ENCODE measurements at regions not wholly inside any gene's neighbourhood (a gene's known extent, or its start where the extent isn't known, plus 50 kb on each side); places are given as distances from the start of the nearest gene placed in this dataset.
"Not testable (repeated sequence)": the region's sequence is repeated elsewhere in the genome, so short reads cannot be mapped to it uniquely, and the experiment has no call there.

- H4K8ac ChIP-seq (ENCODE audit: low read depth, low read length): no peak overlapping the region
- no peak overlapping the region for H3K27ac ChIP-seq (replicated peaks; ENCODE audit: low read length)
- H3K18ac ChIP-seq (ENCODE audit: low read length): no peak overlapping the region
- H4K91ac ChIP-seq (ENCODE audit: low read depth, low read length, poor library complexity): no peak overlapping the region
- H3K27me3 ChIP-seq (ENCODE audit: control insufficient read depth in 3 of 3, insufficient read depth in 3 of 3, low read depth in 1 of 3, low read length in 3 of 3): no peaks in the 10 kb centered on the region
- peaks cover 4 to 7% of the 10 kb centered on the region in 2 donors for H3K9me3 ChIP-seq (replicated peaks in 1 of 2; ENCODE audit: control insufficient read depth in 2 of 2, insufficient read depth in 1 of 2, low read depth in 1 of 2, low read length in 2 of 2)
- H3K23ac ChIP-seq (ENCODE audit: low read depth, low read length, poor library complexity): no peak overlapping the region
- H3K4me2 ChIP-seq (ENCODE audit: insufficient read depth, low read length, poor library complexity, severe bottlenecking): no peak overlapping the region
- DNase-seq (ENCODE audit: low spot score): no peak
- H2BK12ac ChIP-seq (ENCODE audit: low read length): no peak overlapping the region
- H3K4ac ChIP-seq (ENCODE audit: low read length): no peak overlapping the region
- no peak overlapping the region for H2BK120ac ChIP-seq (ENCODE audit: low read depth, low read length)
- H3K36me3 ChIP-seq (replicated peaks in 1 of 2; ENCODE audit: control insufficient read depth in 2 of 2, insufficient read depth in 2 of 2, low read length in 2 of 2): no peaks in the 10 kb centered on the region
- H2AFZ ChIP-seq (ENCODE audit: low read length): no peak overlapping the region
- no peak overlapping the region for H3K9ac ChIP-seq (ENCODE audit: low read depth, low read length, poor library complexity)
- WGBS, 2 donors (ENCODE audit: extremely low coverage in 2 of 2, insufficient read length in 2 of 2, insufficient replicate concordance in 1 of 2): no CpG with 5 or more reads among the region's 7 CpGs
- no peaks in the 10 kb centered on the region for H3K4me1 ChIP-seq (ENCODE audit: control insufficient read depth in 2 of 2, insufficient read depth in 1 of 2, low read depth in 1 of 2, low read length in 2 of 2)
- no peak overlapping the region for H3K4me3 ChIP-seq (ENCODE audit: low read length in 2 of 2)
- H3K14ac ChIP-seq (ENCODE audit: low read length): no peak overlapping the region
- no peak overlapping the region for H2BK5ac ChIP-seq (ENCODE audit: low read length)
- no peaks in the 10 kb centered on the region for H3K79me1 ChIP-seq (ENCODE audit: low read depth, low read length)
- H2BK15ac ChIP-seq (ENCODE audit: low read length): no peak overlapping the region
- no peak overlapping the region for H2AK5ac ChIP-seq (ENCODE audit: low read depth, low read length)
Observed at GRCh38 chrX:1060562-1060960, 151.9 kb downstream of the CRLF2 start.

DNA sequence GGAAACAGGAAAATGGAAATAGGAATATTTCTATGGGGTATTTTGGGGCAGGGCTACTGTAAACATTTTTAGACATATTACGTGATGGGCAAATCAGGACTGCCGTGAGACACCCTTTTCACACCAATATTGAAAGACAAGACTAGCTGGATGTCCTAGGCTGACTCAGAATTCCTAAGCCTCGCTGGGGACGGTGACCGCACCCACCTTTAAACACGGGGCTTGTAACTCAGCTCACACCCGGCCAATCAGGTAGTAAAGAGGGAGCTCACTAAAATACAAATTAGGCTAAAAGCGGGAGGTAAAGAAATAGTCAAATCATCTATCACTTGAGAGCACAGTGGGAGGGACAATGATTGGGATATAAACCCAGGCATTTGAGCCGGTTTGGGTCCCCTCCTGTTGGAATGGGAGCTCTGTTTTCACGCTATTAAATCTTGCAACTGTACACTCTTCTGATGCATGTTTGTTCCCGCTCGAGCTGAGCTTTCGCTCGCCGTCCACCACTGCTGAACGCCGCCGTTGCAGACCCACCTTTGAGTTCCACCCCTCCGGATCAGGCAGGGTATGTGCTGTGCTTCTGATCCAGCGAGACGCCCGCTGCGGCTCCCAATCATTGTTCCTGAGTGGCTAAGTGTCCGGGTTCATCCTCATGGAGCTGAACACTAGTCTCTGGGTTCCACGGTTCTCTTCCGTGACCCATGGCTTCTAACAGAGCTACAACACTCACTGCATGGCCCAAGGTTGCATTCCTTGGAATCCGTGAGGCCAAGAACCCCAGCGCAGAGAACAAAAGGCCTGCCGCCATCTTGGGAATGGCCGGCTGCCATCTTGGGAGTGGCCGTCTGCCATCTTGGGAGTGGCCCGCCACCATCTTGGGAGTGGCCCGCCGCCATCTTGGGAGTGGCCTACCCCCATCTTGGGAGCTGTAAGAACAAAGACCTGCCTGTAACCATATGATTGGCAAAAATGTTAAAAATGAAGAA, 152.6 kb downstream of the CRLF2 start:
- H3K4me2 ChIP-seq (ENCODE audit: insufficient read depth, low read length, poor library complexity, severe bottlenecking): no peak overlapping the region
- no peak overlapping the region for H2AFZ ChIP-seq (ENCODE audit: low read length)
- H3K27ac ChIP-seq (replicated peaks; ENCODE audit: low read length): no peak overlapping the region
- H2BK5ac ChIP-seq (ENCODE audit: low read length): no peak overlapping the region
- no peak overlapping the region for H3K23ac ChIP-seq (ENCODE audit: low read depth, low read length, poor library complexity)
- no CpG with 5 or more reads among the region's 34 CpGs for WGBS, 2 donors (ENCODE audit: extremely low coverage in 2 of 2, insufficient read length in 2 of 2, insufficient replicate concordance in 1 of 2)
- H3K4ac ChIP-seq (ENCODE audit: low read length): no peak overlapping the region
- H3K9me3 ChIP-seq (replicated peaks in 1 of 2; ENCODE audit: control insufficient read depth in 2 of 2, insufficient read depth in 1 of 2, low read depth in 1 of 2, low read length in 2 of 2): peaks cover 4 to 7% of the 10 kb centered on the region in 2 donors
- H2BK120ac ChIP-seq (ENCODE audit: low read depth, low read length): no peak overlapping the region
- no peak overlapping the region for H3K4me3 ChIP-seq (ENCODE audit: low read length in 2 of 2)
- no peaks in the 10 kb centered on the region for H3K27me3 ChIP-seq (ENCODE audit: control insufficient read depth in 3 of 3, insufficient read depth in 3 of 3, low read depth in 1 of 3, low read length in 3 of 3)
- H3K4me1 ChIP-seq (ENCODE audit: control insufficient read depth in 2 of 2, insufficient read depth in 1 of 2, low read depth in 1 of 2, low read length in 2 of 2): no peaks in the 10 kb centered on the region
- H3K14ac ChIP-seq (ENCODE audit: low read length): no peak overlapping the region
- no peaks in the 10 kb centered on the region for H3K79me1 ChIP-seq (ENCODE audit: low read depth, low read length)
- H3K9ac ChIP-seq (ENCODE audit: low read depth, low read length, poor library complexity): no peak overlapping the region
- H4K91ac ChIP-seq (ENCODE audit: low read depth, low read length, poor library complexity): no peak overlapping the region
- DNase-seq (ENCODE audit: low spot score): no peak
- H3K36me3 ChIP-seq (replicated peaks in 1 of 2; ENCODE audit: control insufficient read depth in 2 of 2, insufficient read depth in 2 of 2, low read length in 2 of 2): no peaks in the 10 kb centered on the region
- peak overlapping the region; percentile 68 for H2AK5ac ChIP-seq (ENCODE audit: low read depth, low read length)
- peak overlapping the region; percentile 1 for H3K18ac ChIP-seq (ENCODE audit: low read length)
- no peak overlapping the region for H4K8ac ChIP-seq (ENCODE audit: low read depth, low read length)
- no peak overlapping the region for H2BK12ac ChIP-seq (ENCODE audit: low read length)
- no peak overlapping the region for H2BK15ac ChIP-seq (ENCODE audit: low read length)

DNA sequence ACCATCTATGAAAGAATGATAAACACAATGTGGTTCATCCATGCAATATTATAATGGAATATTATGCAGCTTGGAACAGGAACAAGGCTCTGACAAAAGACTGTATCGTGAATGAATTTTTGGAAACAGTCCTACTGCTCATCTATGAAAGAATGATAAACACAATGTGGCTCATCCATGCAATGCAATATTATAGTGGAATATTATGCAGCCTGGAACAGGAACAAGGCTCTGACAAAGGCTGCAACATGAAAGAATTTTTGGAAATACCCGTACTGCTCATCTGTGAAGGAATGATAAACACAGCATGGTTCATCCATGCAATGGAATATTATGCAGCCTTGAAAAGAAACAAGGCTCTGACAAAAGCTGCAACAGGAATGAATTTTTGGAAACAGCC, 158.8 kb downstream of the CRLF2 start:
- H3K27ac ChIP-seq (replicated peaks; ENCODE audit: low read length); DNase-seq (ENCODE audit: low spot score); H4K91ac ChIP-seq (ENCODE audit: low read depth, low read length, poor library complexity); H3K14ac ChIP-seq (ENCODE audit: low read length); H3K9ac ChIP-seq (ENCODE audit: low read depth, low read length, poor library complexity); H3K4ac ChIP-seq (ENCODE audit: low read length); H2BK12ac ChIP-seq (ENCODE audit: low read length); H3K27me3 ChIP-seq (ENCODE audit: control insufficient read depth in 3 of 3, insufficient read depth in 3 of 3, low read depth in 1 of 3, low read length in 3 of 3); H3K18ac ChIP-seq (ENCODE audit: low read length); H3K4me2 ChIP-seq (ENCODE audit: insufficient read depth, low read length, poor library complexity, severe bottlenecking); H3K79me1 ChIP-seq (ENCODE audit: low read depth, low read length); H2AK5ac ChIP-seq (ENCODE audit: low read depth, low read length); H2BK120ac ChIP-seq (ENCODE audit: low read depth, low read length); H3K4me1 ChIP-seq (ENCODE audit: control insufficient read depth in 2 of 2, insufficient read depth in 1 of 2, low read depth in 1 of 2, low read length in 2 of 2); H4K8ac ChIP-seq (ENCODE audit: low read depth, low read length); H3K23ac ChIP-seq (ENCODE audit: low read depth, low read length, poor library complexity); H3K4me3 ChIP-seq (ENCODE audit: low read length in 2 of 2); H3K36me3 ChIP-seq (replicated peaks in 1 of 2; ENCODE audit: control insufficient read depth in 2 of 2, insufficient read depth in 2 of 2, low read length in 2 of 2); H2BK15ac ChIP-seq (ENCODE audit: low read length); H3K9me3 ChIP-seq (replicated peaks in 1 of 2; ENCODE audit: control insufficient read depth in 2 of 2, insufficient read depth in 1 of 2, low read depth in 1 of 2, low read length in 2 of 2); H2AFZ ChIP-seq (ENCODE audit: low read length); H2BK5ac ChIP-seq (ENCODE audit: low read length): not testable (repeated sequence)
- WGBS, 2 donors (ENCODE audit: extremely low coverage in 2 of 2, insufficient read length in 2 of 2, insufficient replicate concordance in 1 of 2): no CpG with 5 or more reads among the region's 2 CpGs

DNA sequence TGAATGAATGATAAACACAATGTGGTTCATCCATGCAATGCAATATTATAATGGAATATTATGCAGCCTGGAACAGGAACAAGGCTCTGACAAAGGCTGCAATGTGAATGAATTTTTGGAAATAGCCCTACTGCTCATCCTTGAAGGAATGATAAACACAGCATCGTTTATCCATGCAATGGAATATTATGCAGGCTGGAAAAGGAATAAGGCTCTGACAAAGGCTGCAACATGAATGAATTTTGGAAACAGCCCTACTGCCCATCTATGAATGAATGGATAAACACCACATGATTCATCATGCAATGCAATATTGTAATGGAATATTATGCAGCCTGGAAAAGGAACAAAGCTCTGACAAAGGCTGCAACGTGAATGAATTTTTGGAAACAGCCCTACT, 159.4 kb downstream of the CRLF2 start:
- WGBS, 2 donors (ENCODE audit: extremely low coverage in 2 of 2, insufficient read length in 2 of 2, insufficient replicate concordance in 1 of 2): no CpG with 5 or more reads among the region's 2 CpGs
- H4K91ac ChIP-seq (ENCODE audit: low read depth, low read length, poor library complexity): no peak overlapping the region
- no peak overlapping the region for H3K4me3 ChIP-seq (ENCODE audit: low read length in 2 of 2)
- H3K9me3 ChIP-seq (replicated peaks in 1 of 2; ENCODE audit: control insufficient read depth in 2 of 2, insufficient read depth in 1 of 2, low read depth in 1 of 2, low read length in 2 of 2): peaks cover 5 to 8% of the 10 kb centered on the region in 2 donors
- no peak overlapping the region for H3K18ac ChIP-seq (ENCODE audit: low read length)
- H2BK120ac ChIP-seq (ENCODE audit: low read depth, low read length): no peak overlapping the region
- no peak overlapping the region for H3K4ac ChIP-seq (ENCODE audit: low read length)
- H3K27me3 ChIP-seq (ENCODE audit: control insufficient read depth in 3 of 3, insufficient read depth in 3 of 3, low read depth in 1 of 3, low read length in 3 of 3): no peaks in the 10 kb centered on the region
- no peak overlapping the region for H2AFZ ChIP-seq (ENCODE audit: low read length)
- H3K4me1 ChIP-seq (ENCODE audit: control insufficient read depth in 2 of 2, insufficient read depth in 1 of 2, low read depth in 1 of 2, low read length in 2 of 2): no peaks in the 10 kb centered on the region
- no peaks in the 10 kb centered on the region for H3K79me1 ChIP-seq (ENCODE audit: low read depth, low read length)
- no peak for DNase-seq (ENCODE audit: low spot score)
- H2BK5ac ChIP-seq (ENCODE audit: low read length): no peak overlapping the region
- H4K8ac ChIP-seq (ENCODE audit: low read depth, low read length): no peak overlapping the region
- no peak overlapping the region for H2AK5ac ChIP-seq (ENCODE audit: low read depth, low read length)
- H3K36me3 ChIP-seq (replicated peaks in 1 of 2; ENCODE audit: control insufficient read depth in 2 of 2, insufficient read depth in 2 of 2, low read length in 2 of 2): peaks cover 0 to 1% of the 10 kb centered on the region in 2 donors
- no peak overlapping the region for H3K27ac ChIP-seq (replicated peaks; ENCODE audit: low read length)
- no peak overlapping the region for H2BK15ac ChIP-seq (ENCODE audit: low read length)
- H3K4me2 ChIP-seq (ENCODE audit: insufficient read depth, low read length, poor library complexity, severe bottlenecking): no peak overlapping the region
- no peak overlapping the region for H3K9ac ChIP-seq (ENCODE audit: low read depth, low read length, poor library complexity)
- H3K14ac ChIP-seq (ENCODE audit: low read length): no peak overlapping the region
- H2BK12ac ChIP-seq (ENCODE audit: low read length): no peak overlapping the region
- H3K23ac ChIP-seq (ENCODE audit: low read depth, low read length, poor library complexity): no peak overlapping the region
